ENCODE measurements at regions not wholly inside any gene's neighbourhood (a gene's known extent, or its start where the extent isn't known, plus 50 kb on each side); places are given as distances from the start of the nearest gene placed in this dataset.

- Histone ChIP-seq H3K4me3 (no peak overlapping the region), H3K4me1 (no peaks in the 10 kb centered on the region), H3K27ac (no peak overlapping the region), H3K9me3 (no peaks in the 10 kb centered on the region), H3K27me3 (no peaks in the 10 kb centered on the region), H3K36me3 (no peaks in the 10 kb centered on the region)
- DNase-seq (no peak), ATAC-seq (no peak)
- no peak for TF ChIP-seq CTCF (IDR thresholded peaks at IDR 0.05)
- intact Hi-C loops (cut with DNase I) = no loop called here
These were observed 734.9 kb downstream of the EPHA4 start for GRCh38 chr2:220837226-220837625.

- Histone ChIP-seq H3K4me1 (no peaks in the 10 kb centered on the region), H3K9me3 (no peaks in the 10 kb centered on the region), H3K36me3 (no peaks in the 10 kb centered on the region), H3K27me3 (no peaks in the 10 kb centered on the region), H3K27ac (no peak overlapping the region), H3K4me3 (no peak overlapping the region)
- TF ChIP-seq CTCF (IDR thresholded peaks at IDR 0.05) = no peak
- DNase-seq (no peak), ATAC-seq (no peak)
- intact Hi-C loops (cut with DNase I) = no loop called here
These were observed 729.0 kb downstream of the EPHA4 start for GRCh38 chr2:220842901-220843665.

GRCh38 chr2:220845766-220846273, 726.3 kb downstream of the EPHA4 start:
- H3K36me3 ChIP-seq = no peaks in the 10 kb centered on the region
- no peak for TF ChIP-seq CTCF (IDR thresholded peaks at IDR 0.05)
- H3K4me1 ChIP-seq = no peaks in the 10 kb centered on the region
- DNase-seq = no peak
- no peak overlapping the region for H3K4me3 ChIP-seq
- no peaks in the 10 kb centered on the region for H3K27me3 ChIP-seq
- ATAC-seq = no peak
- no peaks in the 10 kb centered on the region for H3K9me3 ChIP-seq
- H3K27ac ChIP-seq = no peak overlapping the region
- intact Hi-C loops (cut with DNase I) = no loop called here

GRCh38 chr2:220847006-220847405, 725.1 kb downstream of the EPHA4 start:
- Histone ChIP-seq H3K27ac (no peak overlapping the region), H3K4me1 (no peaks in the 10 kb centered on the region), H3K27me3 (no peaks in the 10 kb centered on the region), H3K36me3 (no peaks in the 10 kb centered on the region), H3K4me3 (no peak overlapping the region), H3K9me3 (no peaks in the 10 kb centered on the region)
- intact Hi-C loops (cut with DNase I) = no loop called here
- ATAC-seq (no peak), DNase-seq (no peak)
- TF ChIP-seq CTCF (IDR thresholded peaks at IDR 0.05) = no peak

GRCh38 chr2:220847589-220847988, 724.5 kb downstream of the EPHA4 start:
- intact Hi-C loops (cut with DNase I) = no loop called here
- H3K4me3 ChIP-seq = no peak overlapping the region
- no peaks in the 10 kb centered on the region for H3K4me1 ChIP-seq
- no peaks in the 10 kb centered on the region for H3K9me3 ChIP-seq
- TF ChIP-seq CTCF (IDR thresholded peaks at IDR 0.05) = no peak
- no peak overlapping the region for H3K27ac ChIP-seq
- no peaks in the 10 kb centered on the region for H3K27me3 ChIP-seq
- no peak for DNase-seq
- ATAC-seq = peak; percentile 36
- H3K36me3 ChIP-seq = no peaks in the 10 kb centered on the region
